ENCODE measurements at regions not wholly inside any gene's neighbourhood (a gene's known extent, or its start where the extent isn't known, plus 50 kb on each side); places are given as distances from the start of the nearest gene placed in this dataset.

DNA sequence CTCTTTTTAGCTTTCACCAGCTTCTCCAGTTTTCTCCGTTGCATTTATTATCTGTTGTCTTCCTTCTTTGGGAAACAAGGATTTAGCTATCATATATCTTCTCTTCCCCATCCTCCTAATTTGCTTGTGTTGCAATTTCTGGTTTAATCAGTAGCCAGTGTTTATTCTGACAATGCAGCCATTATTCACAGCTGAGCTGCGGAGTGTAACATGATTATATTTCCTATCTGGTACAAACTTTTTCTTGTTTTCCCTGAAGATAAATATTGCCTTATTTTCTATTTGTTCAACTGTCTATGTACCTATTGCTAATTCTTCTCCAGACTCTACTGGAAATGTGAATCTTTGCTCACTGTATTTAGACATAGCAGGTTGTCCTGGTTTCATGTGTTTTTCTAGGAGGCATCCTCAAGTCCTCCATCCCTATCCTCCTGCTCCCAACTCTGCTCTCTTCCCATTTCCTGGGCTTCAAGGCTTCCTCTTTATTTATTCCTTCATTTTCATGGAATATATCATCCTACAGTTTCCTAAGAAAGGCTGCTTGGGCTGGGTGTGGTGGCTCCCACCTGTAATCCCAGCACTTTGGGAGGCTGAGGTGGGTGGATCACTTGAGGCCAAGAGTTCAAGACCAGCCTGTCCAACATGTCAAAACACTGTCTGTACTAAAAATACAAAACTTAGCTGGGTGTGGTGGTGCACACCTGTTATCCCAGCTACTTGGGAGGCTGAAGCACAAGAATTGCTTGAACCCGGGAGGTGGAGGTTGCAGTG, 72.4 kb upstream of the KDM7A start:
- TF ChIP-seq POLR2A (IDR thresholded peaks at IDR 0.05), result no peak
- TF ChIP-seq, protein P1, sequence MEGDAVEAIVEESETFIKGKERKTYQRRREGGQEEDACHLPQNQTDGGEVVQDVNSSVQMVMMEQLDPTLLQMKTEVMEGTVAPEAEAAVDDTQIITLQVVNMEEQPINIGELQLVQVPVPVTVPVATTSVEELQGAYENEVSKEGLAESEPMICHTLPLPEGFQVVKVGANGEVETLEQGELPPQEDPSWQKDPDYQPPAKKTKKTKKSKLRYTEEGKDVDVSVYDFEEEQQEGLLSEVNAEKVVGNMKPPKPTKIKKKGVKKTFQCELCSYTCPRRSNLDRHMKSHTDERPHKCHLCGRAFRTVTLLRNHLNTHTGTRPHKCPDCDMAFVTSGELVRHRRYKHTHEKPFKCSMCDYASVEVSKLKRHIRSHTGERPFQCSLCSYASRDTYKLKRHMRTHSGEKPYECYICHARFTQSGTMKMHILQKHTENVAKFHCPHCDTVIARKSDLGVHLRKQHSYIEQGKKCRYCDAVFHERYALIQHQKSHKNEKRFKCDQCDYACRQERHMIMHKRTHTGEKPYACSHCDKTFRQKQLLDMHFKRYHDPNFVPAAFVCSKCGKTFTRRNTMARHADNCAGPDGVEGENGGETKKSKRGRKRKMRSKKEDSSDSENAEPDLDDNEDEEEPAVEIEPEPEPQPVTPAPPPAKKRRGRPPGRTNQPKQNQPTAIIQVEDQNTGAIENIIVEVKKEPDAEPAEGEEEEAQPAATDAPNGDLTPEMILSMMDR (IDR thresholded peaks at IDR 0.05), result no peak
